OCI-LY7 (cell line): ENCODE measurements at regions not wholly inside any gene's neighbourhood (a gene's known extent, or its start where the extent isn't known, plus 50 kb on each side); places are given as distances from the start of the nearest gene placed in this dataset.

Source experiments
- EZH2phosphoT487 ChIP-seq: fragments of 200-600 bp; sonication (generic); IDR thresholded peaks from 2 replicates; pipeline ENCODE4 v1.6.1; 2018; ENCODE audit warnings: low read depth, borderline replicate concordance, mild to moderate bottlenecking, mixed run types, antibody characterized with exemption, low read length, moderate library complexity, mixed read lengths
- TF ChIP-seq, protein P1 (sequence below): fragments of 200-600 bp; sonication (generic); conservative IDR thresholded peaks from 2 replicates; pipeline ENCODE4 v1.5.1; 2014; ENCODE audit warnings: mild to moderate bottlenecking, antibody characterized with exemption, low read length, moderate library complexity, mixed read lengths

DNA sequence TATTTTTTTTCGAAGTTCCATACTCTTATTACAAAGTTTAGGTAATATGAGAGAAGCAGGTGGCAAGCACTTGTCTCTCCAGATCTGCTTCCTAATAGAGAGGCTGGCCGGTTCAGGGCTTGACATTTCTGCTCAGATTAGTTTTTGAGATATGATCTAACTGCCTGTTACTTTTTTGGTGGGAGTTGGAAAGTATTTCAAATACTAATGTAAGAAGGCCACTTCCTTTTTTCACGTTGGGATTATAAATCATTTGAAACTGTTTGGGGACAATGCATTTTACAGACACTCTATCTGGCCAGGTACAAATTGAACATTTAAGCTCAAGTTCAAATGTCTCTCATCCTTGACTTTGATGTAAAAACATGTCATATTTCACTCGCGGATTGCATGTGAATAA lies 222.1 kb upstream of the SULF2 start:
- TF ChIP-seq, protein P1, sequence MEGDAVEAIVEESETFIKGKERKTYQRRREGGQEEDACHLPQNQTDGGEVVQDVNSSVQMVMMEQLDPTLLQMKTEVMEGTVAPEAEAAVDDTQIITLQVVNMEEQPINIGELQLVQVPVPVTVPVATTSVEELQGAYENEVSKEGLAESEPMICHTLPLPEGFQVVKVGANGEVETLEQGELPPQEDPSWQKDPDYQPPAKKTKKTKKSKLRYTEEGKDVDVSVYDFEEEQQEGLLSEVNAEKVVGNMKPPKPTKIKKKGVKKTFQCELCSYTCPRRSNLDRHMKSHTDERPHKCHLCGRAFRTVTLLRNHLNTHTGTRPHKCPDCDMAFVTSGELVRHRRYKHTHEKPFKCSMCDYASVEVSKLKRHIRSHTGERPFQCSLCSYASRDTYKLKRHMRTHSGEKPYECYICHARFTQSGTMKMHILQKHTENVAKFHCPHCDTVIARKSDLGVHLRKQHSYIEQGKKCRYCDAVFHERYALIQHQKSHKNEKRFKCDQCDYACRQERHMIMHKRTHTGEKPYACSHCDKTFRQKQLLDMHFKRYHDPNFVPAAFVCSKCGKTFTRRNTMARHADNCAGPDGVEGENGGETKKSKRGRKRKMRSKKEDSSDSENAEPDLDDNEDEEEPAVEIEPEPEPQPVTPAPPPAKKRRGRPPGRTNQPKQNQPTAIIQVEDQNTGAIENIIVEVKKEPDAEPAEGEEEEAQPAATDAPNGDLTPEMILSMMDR: no peak
- no peak for TF ChIP-seq EZH2phosphoT487
